HCT116 (cell line): ENCODE measurements at regions not wholly inside any gene's neighbourhood (a gene's known extent, or its start where the extent isn't known, plus 50 kb on each side); places are given as distances from the start of the nearest gene placed in this dataset.
"Not testable (repeated sequence)": the region's sequence is repeated elsewhere in the genome, so short reads cannot be mapped to it uniquely, and the experiment has no call there.

ENCODE experiments used
- ATAC-seq: fragments of 200-7000 bp; cut with Tn5 transposase; 2 replicates; pipeline ENCODE4 v1.9.1; 2020; ENCODE audit warnings: mild to moderate bottlenecking, moderate library complexity
- BruUV-seq: library from RNA; stranded (reverse); fragments of 400-500 nt; replicated peaks from 2 replicates; lab custom pipeline; 2021; lab: Mats Ljungman, UMichigan
- CTCF ChIA-PET: fragments of 300-600 bp; sonication (Branson Sonifier 250); formaldehyde crosslinking; loops from one replicate; lab custom pipeline; 2021; ENCODE audit warnings: antibody characterized with exemption; lab: Charles Lee
- POLR2A ChIA-PET: fragments of 300-600, 350-600 bp; sonication (Branson Sonifier 250); formaldehyde crosslinking; loops from one replicate; lab custom pipeline; 2021; ENCODE audit warnings: antibody characterized with exemption; lab: Charles Lee
- RAD21 ChIA-PET, 2 experiments: fragments of 300-600 bp; sonication (Branson Sonifier 250); formaldehyde crosslinking; loops; one replicate each; lab custom pipeline; 2023; ENCODE audit warnings: low total read pairs in 2 of 2; ENCODE audit not compliant: uncharacterized antibody in 2 of 2, unreplicated experiment in 2 of 2, low non-redundant PET in 1 of 2; lab: Charles Lee
- DNase-seq: peaks from one replicate; pipeline ENCODE4 v3.0.0-alpha.2; 2010; ENCODE audit warnings: low read depth, low spot score
- H2AFZ ChIP-seq: fragments of 200-600 bp; shearing (Covaris generic), sonication (generic); 2 replicates; pipeline ENCODE4 v1.6.1; 2017; ENCODE audit warnings: low read depth, mixed run types, mixed read lengths, antibody characterized with exemption, low read length; ENCODE audit not compliant: poor library complexity, severe bottlenecking
- H3K27ac ChIP-seq: 2 replicates; pipeline ENCODE4 v1.5.1; 2012; ENCODE audit warnings: low read depth, low read length
- H3K27me3 ChIP-seq: fragments of 200-600 bp; sonication (generic); 2 replicates; pipeline ENCODE4 v1.6.1; 2016; ENCODE audit warnings: mixed run types, low read length, mixed read lengths; ENCODE audit not compliant: insufficient read depth
- H3K36me3 ChIP-seq, 2 experiments: fragments of 200-500 bp in 1 of 2; fragments of 200-600 bp in 1 of 2; sonication (Bioruptor generic) in 1 of 2; sonication (generic) in 1 of 2; 2 replicates each; pipeline versions ENCODE4 v1.5.1 to v1.6.1; 2014 to 2016; ENCODE audit warnings: low read length in 2 of 2, inconsistent platforms in 1 of 2, mixed read lengths in 1 of 2, mixed run types in 1 of 2; ENCODE audit not compliant: insufficient read depth in 2 of 2, control insufficient read depth in 1 of 2
- H3K4me1 ChIP-seq, 2 experiments: fragments of 200-600 bp in 1 of 2; sonication (generic) in 1 of 2; 2 replicates each; pipeline versions ENCODE4 v1.5.1 to v1.6.1; 2012 to 2017; ENCODE audit warnings: low read length in 2 of 2, inconsistent platforms in 1 of 2, mild to moderate bottlenecking in 1 of 2, mixed read lengths in 1 of 2, mixed run types in 1 of 2, moderate library complexity in 1 of 2; ENCODE audit not compliant: insufficient read depth in 2 of 2, control insufficient read depth in 1 of 2
- H3K4me2 ChIP-seq: fragments of 200-600 bp; sonication (generic); 2 replicates; pipeline ENCODE4 v1.6.1; 2017; ENCODE audit warnings: mixed run types, low read length, mixed read lengths
- H3K4me3 ChIP-seq, 2 experiments: fragments of 200-600 bp in 1 of 2; sonication (generic) in 1 of 2; replicated peaks in 1 of 2; 2 replicates each; pipeline ENCODE4 v1.5.1; 2011 to 2016; ENCODE audit warnings: low read length in 2 of 2, control low read depth in 1 of 2, low read depth in 1 of 2, mild to moderate bottlenecking in 1 of 2, mixed read lengths in 1 of 2, mixed run types in 1 of 2
- H3K79me2 ChIP-seq: fragments of 200-600 bp; sonication (generic); 2 replicates; pipeline ENCODE4 v1.6.1; 2017; ENCODE audit warnings: mild to moderate bottlenecking, mixed run types, low read length, moderate library complexity, mixed read lengths; ENCODE audit not compliant: insufficient read depth
- H3K9ac ChIP-seq: fragments of 200-600 bp; sonication (generic); 2 replicates; pipeline ENCODE4 v1.6.1; 2016; ENCODE audit warnings: low read length, mixed read lengths
- H3K9me2 ChIP-seq: fragments of 200-600 bp; sonication (generic), shearing (Covaris generic); 2 replicates; pipeline ENCODE4 v1.6.1; 2017; ENCODE audit warnings: mixed run types, mild to moderate bottlenecking, moderate library complexity; ENCODE audit not compliant: insufficient read depth
- H3K9me3 ChIP-seq, 2 experiments: fragments of 200-500 bp in 1 of 2; fragments of 200-600 bp in 1 of 2; sonication (Bioruptor generic) in 1 of 2; sonication (generic) in 1 of 2; 2 replicates each; pipeline ENCODE4 v1.6.1; 2014 to 2017; ENCODE audit warnings: low read length in 2 of 2, mixed read lengths in 2 of 2, inconsistent platforms in 1 of 2, low read depth in 1 of 2, mild to moderate bottlenecking in 1 of 2, mixed run types in 1 of 2, moderate library complexity in 1 of 2; ENCODE audit not compliant: control insufficient read depth in 1 of 2, insufficient read depth in 1 of 2
- H4K20me1 ChIP-seq: fragments of 200-600 bp; sonication (generic), shearing (Covaris generic); 2 replicates; pipeline ENCODE4 v1.6.1; 2017; ENCODE audit warnings: mixed run types, mild to moderate bottlenecking, moderate library complexity; ENCODE audit not compliant: insufficient read depth
- CEBPB ChIP-seq: IDR thresholded peaks from 2 replicates; pipeline ENCODE4 v1.6.1; 2012; ENCODE audit warnings: low read depth
- JUND ChIP-seq: IDR thresholded peaks from 2 replicates; pipeline ENCODE4 v1.6.1; 2012
- POLR2AphosphoS5 ChIP-seq: IDR thresholded peaks from 2 replicates; pipeline ENCODE4 v1.6.1; 2011; ENCODE audit warnings: mild to moderate bottlenecking, low read depth, low read length, moderate library complexity
- YY1 ChIP-seq: IDR thresholded peaks from 2 replicates; pipeline ENCODE4 v1.6.1; 2011; ENCODE audit warnings: low read length, low read depth, moderate library complexity, mild to moderate bottlenecking; ENCODE audit not compliant: insufficient replicate concordance; ENCODE audit errors: extremely low read depth
- intact Hi-C: fragments of 100-400 bp; cut with micrococcal nuclease; formaldehyde crosslinking; loops from 2 replicates; pipeline ENCODE4 v1.10.0; 2022
- TF ChIP-seq, protein P1 (sequence below): IDR thresholded peaks from 2 replicates; pipeline ENCODE4 v1.6.1; 2012
- TF ChIP-seq, protein P2 (sequence below): IDR thresholded peaks from 2 replicates; pipeline ENCODE4 v1.6.1; 2012

DNA sequence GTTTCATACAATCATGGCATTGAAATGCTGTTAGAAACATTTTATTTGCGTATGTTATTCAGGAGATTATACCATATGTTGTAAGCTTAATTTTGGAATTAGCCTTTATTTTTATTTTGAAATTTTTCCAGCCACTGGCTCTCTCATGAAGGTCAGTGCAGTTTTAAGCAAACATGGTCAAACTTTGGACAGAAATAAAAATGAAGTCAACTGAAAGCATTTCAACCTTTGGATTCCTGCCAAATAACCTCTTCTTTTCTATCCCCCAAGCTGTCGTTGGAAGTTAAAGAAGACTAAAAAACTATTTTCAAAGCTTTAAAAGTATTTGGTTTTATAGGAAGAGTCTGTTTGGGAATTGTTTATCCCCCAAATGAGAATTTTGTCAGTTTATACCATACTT is 846.6 kb downstream of the MCTP2 start:
- Histone ChIP-seq H3K36me3 (no peaks in the 10 kb centered on the region), H3K9me2 (no peaks in the 10 kb centered on the region), H3K79me2 (no peaks in the 10 kb centered on the region), H3K4me3 (no peak overlapping the region), H3K27ac (no peak overlapping the region), H3K27me3 (no peaks in the 10 kb centered on the region), H2AFZ (no peak overlapping the region), H3K4me2 (no peak overlapping the region), H4K20me1 (no peaks in the 10 kb centered on the region), H3K4me1 (no peaks in the 10 kb centered on the region), H3K9ac (no peak overlapping the region), H3K9me3 (no peaks in the 10 kb centered on the region)
- POLR2A ChIA-PET: no interaction called here
- RAD21 ChIA-PET: no interaction called here
- ATAC-seq (no peak), DNase-seq (no peak)
- intact Hi-C loops: no loop called here
- no TSS peak for BruUV-seq
- TF ChIP-seq, protein P1, sequence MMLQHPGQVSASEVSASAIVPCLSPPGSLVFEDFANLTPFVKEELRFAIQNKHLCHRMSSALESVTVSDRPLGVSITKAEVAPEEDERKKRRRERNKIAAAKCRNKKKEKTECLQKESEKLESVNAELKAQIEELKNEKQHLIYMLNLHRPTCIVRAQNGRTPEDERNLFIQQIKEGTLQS: no peak
- TF ChIP-seq JUND: no peak
- TF ChIP-seq, protein P2, sequence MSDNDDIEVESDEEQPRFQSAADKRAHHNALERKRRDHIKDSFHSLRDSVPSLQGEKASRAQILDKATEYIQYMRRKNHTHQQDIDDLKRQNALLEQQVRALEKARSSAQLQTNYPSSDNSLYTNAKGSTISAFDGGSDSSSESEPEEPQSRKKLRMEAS: no peak
- TF ChIP-seq YY1: no peak
- no peak for TF ChIP-seq CEBPB
- no peak for TF ChIP-seq POLR2AphosphoS5
- CTCF ChIA-PET: no interaction called here

DNA sequence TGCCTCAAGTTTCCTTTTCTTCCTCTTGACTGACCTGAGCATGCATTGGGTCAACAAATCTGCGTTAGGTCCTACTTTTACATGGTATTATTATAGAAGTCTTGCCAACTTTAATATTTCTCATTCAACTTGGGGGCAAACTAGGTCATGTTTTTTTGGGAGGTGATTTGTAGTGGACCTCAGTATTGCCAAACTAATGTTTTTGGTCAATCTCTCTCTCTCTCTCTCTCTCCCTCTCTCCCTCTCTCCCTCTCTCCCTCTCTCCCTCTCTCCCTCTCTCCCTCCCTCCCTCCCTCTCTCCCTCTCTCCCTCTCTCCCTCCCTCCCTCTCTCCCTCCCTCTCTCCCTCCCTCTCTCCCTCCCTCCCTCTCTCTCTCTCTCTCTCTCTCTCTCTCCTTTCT is 848.9 kb downstream of the MCTP2 start:
- H2AFZ ChIP-seq, H3K4me1 ChIP-seq, intact Hi-C loops, RAD21 ChIA-PET, H3K4me3 ChIP-seq, H3K79me2 ChIP-seq, ATAC-seq, H3K9me3 ChIP-seq, CTCF ChIA-PET, H3K36me3 ChIP-seq, H3K4me2 ChIP-seq, H4K20me1 ChIP-seq, H3K9me2 ChIP-seq, H3K27me3 ChIP-seq, H3K9ac ChIP-seq, DNase-seq, H3K27ac ChIP-seq, BruUV-seq, POLR2A ChIA-PET: not testable (repeated sequence)
